GM12872 (cell line): ENCODE measurements at regions not wholly inside any gene's neighbourhood (a gene's known extent, or its start where the extent isn't known, plus 50 kb on each side); places are given as distances from the start of the nearest gene placed in this dataset.

ENCODE experiments used
- TF ChIP-seq, protein P1 (sequence below): IDR thresholded peaks from 3 replicates; pipeline ENCODE4 v1.5.1; 2011; ENCODE audit warnings: low read depth, mild to moderate bottlenecking, low read length, moderate library complexity; ENCODE audit not compliant: insufficient read depth

DNA sequence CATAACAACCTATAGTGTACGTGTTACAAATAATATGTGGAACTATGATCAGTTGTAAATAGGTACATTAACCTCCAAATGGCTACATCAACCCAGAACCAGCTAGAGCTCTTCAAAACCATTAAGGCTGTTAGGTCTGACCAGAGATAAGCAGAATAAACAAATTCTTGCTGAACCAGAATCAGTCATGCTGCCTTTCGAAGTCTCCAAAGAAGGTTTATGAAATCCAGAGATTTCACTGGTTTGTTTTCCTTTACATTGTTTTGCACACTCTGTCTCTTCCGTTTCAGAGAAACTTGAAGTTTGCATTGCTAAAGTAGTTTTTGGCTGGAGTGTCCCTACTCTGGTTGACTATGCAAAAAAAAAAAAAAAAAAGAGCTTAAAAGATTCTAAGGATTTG lies 177.3 kb upstream of the SLIT2 start:
- TF ChIP-seq, protein P1, sequence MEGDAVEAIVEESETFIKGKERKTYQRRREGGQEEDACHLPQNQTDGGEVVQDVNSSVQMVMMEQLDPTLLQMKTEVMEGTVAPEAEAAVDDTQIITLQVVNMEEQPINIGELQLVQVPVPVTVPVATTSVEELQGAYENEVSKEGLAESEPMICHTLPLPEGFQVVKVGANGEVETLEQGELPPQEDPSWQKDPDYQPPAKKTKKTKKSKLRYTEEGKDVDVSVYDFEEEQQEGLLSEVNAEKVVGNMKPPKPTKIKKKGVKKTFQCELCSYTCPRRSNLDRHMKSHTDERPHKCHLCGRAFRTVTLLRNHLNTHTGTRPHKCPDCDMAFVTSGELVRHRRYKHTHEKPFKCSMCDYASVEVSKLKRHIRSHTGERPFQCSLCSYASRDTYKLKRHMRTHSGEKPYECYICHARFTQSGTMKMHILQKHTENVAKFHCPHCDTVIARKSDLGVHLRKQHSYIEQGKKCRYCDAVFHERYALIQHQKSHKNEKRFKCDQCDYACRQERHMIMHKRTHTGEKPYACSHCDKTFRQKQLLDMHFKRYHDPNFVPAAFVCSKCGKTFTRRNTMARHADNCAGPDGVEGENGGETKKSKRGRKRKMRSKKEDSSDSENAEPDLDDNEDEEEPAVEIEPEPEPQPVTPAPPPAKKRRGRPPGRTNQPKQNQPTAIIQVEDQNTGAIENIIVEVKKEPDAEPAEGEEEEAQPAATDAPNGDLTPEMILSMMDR, result no peak

DNA sequence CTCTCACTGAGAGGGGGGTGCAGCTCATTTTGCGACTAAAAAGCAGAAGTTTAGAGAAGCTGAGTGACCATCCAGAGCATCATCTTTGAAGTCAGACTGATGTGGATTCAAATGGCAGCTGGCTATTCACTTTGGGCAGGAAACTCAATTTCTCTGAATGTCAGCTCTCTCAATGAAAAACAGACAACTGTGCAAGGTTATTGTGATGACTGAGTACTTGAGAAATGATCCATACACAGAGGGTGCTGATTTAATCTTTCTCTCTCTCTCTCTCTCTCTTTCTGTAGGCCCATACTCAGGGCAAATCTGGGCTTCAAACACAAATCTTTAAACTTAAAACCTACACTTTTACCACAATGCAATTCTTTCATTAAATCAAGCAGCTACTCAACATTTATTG lies 185.8 kb upstream of the SLIT2 start:
- TF ChIP-seq, protein P1, result no peak

DNA sequence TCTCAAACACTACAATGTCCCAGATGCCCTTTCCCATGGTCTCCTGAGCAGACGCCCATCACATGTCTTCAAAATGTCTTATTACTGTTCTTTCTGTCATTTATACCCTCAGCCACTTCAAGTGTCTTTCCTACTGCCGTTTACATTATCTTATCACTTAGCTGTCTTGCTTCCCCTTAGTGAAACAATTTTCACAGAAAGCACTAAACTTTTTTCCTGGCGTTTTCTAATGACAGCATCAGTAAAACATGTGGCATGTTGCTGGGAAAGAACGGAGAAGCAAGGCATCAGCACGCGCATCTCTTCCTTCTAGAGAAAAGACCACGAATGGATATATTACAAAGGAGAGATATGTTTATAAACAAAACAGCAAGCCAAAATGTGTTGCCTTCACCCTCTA lies 189.7 kb upstream of the SLIT2 start:
- TF ChIP-seq, protein P1, result no peak

DNA sequence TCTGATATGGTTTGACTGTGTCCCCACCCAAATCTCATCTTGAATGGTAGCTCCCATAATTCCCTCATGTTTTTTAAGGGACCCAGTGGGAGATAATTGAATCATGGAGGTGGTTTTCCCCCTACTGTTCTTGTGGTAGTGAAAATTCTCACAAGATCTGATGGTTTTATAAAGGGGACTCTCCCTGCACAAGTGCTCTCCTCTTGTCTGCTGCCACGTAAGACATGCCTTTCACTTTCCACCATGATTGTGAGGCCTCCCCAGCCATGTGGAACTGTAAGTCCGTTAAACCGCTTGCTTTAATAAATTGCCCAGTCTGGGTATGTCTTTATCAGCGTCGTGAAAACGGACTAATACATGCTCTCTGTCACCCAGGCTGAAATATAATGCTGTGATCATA lies 200.9 kb upstream of the SLIT2 start:
- TF ChIP-seq, protein P1, result no peak

DNA sequence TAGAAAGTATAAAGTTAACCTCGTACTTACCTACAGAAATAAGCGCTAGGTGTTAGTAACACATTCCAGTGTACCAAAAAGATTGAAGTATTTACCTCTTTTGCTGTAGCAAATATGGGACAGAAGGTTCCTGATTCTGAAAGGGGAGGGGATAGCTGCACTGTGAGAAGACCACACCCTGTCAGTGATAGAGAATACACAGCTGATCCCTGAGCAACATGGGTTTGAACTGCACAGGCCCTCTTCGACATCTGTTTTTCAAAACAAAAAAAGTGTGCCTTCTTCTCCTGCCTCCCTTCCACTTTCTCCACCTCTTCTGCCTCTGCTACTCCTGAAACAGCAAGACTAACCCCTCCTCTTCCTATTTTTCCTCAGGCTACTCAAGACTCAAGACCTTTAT lies 201.8 kb upstream of the SLIT2 start:
- TF ChIP-seq, protein P1, result no peak

DNA sequence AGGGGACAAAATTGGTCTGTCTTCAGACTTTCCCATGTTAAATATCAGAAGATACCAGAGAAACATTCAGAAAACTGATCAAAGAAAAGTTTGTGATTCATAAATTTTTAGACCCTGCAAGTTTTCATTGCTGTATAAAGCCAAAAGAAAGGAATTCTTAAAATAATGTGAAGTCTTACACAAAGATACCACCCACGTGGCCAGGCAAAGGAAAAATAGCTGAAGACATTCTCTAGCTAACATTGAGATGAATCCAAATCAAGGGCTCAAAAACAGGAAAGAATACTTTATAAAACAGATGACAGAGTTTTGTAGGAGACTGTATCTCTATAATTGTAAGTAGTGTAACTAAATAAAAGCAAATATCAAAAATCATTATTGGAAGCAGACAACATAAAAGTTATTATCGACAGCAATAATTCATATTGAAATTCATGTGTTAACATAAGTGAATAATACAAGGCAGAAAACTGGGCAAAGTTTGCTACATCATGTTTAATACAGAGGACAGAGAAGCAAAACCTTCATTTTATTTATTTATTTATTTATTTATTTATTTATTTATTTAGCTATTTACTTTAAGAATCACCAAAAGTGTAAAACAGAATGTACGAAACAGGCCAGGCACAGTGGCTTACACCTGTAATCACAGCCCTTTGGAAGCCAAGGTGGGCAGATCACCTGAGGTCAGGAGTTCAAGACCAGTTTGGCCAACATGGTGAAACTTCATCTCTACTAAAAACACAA lies 204.6 kb upstream of the SLIT2 start:
- TF ChIP-seq, protein P1, result no peak

DNA sequence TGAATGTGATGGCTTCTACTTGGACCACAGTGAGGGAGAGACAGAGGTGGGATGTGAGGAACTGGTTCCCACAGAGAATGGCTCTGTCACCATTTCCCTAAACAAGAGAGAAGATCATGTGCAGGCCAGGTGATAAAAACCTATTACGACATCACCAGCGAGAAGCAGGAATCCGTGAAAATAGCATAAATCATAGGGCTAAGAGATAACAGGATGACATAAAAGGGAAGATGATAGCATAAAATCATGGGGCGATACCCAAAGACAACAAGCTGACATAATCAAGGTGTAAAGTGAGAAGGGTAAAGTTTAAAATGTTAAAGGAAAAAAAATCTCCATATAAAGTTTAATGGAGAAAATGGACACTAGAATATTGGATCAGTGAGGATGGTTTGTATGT lies 205.5 kb upstream of the SLIT2 start:
- TF ChIP-seq, protein P1, result no peak
